Spleen (tissue), 11 donors: ENCODE measurements at regions not wholly inside any gene's neighbourhood (a gene's known extent, or its start where the extent isn't known, plus 50 kb on each side); places are given as distances from the start of the nearest gene placed in this dataset.

Experiments used
- DNase-seq: peaks from one replicate; pipeline ENCODE4 v3.0.0-alpha.2; 2020
- H3K27ac ChIP-seq, 8 donors: fragments of 200-600 bp; sonication (generic) in 7 of 8; 1 replicate in 4 of 8; 2 replicates in 4 of 8; pipeline versions ENCODE4 v1.5.0 to v1.8.0; 2016 to 2021; ENCODE audit warnings: inconsistent platforms in 4 of 8, mild to moderate bottlenecking in 4 of 8, moderate library complexity in 1 of 8
- H3K27me3 ChIP-seq, 7 donors: fragments of 200-600 bp; sonication (generic) in 6 of 7; replicated peaks in 1 of 7; 1 replicate in 4 of 7; 2 replicates in 3 of 7; pipeline versions ENCODE4 v1.5.0 to v1.8.0; 2016 to 2021; ENCODE audit warnings: inconsistent platforms in 3 of 7, mild to moderate bottlenecking in 1 of 7
- H3K36me3 ChIP-seq, 6 donors: fragments of 200-600 bp; sonication (generic) in 5 of 6; 1 replicate in 4 of 6; 2 replicates in 2 of 6; pipeline versions ENCODE4 v1.5.0 to v1.8.0; 2016 to 2021; ENCODE audit warnings: inconsistent platforms in 2 of 6
- H3K4me1 ChIP-seq, 6 donors: fragments of 200-600 bp; sonication (generic) in 5 of 6; 1 replicate in 3 of 6; 2 replicates in 3 of 6; pipeline versions ENCODE4 v1.5.0 to v1.8.0; 2016 to 2021; ENCODE audit warnings: inconsistent platforms in 3 of 6
- H3K4me3 ChIP-seq, 8 donors: fragments of 200-600 bp; sonication (generic) in 7 of 8; 1 replicate in 4 of 8; 2 replicates in 4 of 8; pipeline versions ENCODE4 v1.5.0 to v1.8.0; 2016 to 2021; ENCODE audit warnings: inconsistent platforms in 4 of 8, mild to moderate bottlenecking in 4 of 8, moderate library complexity in 2 of 8
- H3K9me3 ChIP-seq, 8 donors: fragments of 200-600 bp; sonication (generic) in 7 of 8; 1 replicate in 4 of 8; 2 replicates in 4 of 8; pipeline versions ENCODE4 v1.5.0 to v1.8.0; 2016 to 2021; ENCODE audit warnings: inconsistent platforms in 4 of 8
- POLR2A ChIP-seq, 3 donors: fragments of 450-650 bp; IDR thresholded peaks; one replicate each; pipeline ENCODE4 v1.5.1; 2017; ENCODE audit warnings: antibody characterized with exemption in 3 of 3, mild to moderate bottlenecking in 1 of 3
- POLR2AphosphoS5 ChIP-seq, 3 donors: sonication (generic); formaldehyde crosslinking; IDR thresholded peaks; one replicate each; pipeline ENCODE4 v1.5.1; 2017; ENCODE audit warnings: antibody characterized with exemption in 3 of 3
- WGBS, 5 donors: extraction: QIAGEN DNeasy Blood & Tissue Kit in 3 of 5; methylation state at CpG; one replicate each; pipeline versions ENCODE4 v1.1.5 to v1.1.7; 2013 to 2018; 5-methylcytosine and 5-hydroxymethylcytosine counted together
- intact Hi-C: fragments of 100-400 bp; cut with DNase I; formaldehyde crosslinking; loops from one replicate; pipeline ENCODE4 v1.15.0; 2023; ENCODE audit warnings: low total_unique reads
- TF ChIP-seq, protein P1 (sequence below), 11 experiments: fragments of 200-600 bp in 7 of 11; fragments of 450-650 bp in 4 of 11; sonication (generic) in 4 of 11; IDR thresholded peaks in 8 of 11; conservative IDR thresholded peaks in 3 of 11; 1 replicate in 7 of 11; 2 replicates in 4 of 11; pipeline versions ENCODE4 v1.4.0 to v1.8.0; 2016 to 2021; ENCODE audit warnings: antibody characterized with exemption in 11 of 11, inconsistent platforms in 4 of 11, mild to moderate bottlenecking in 1 of 11
- donor health status: healthy with polysubstance abuse.
- donor health status: DM: no; HTN: no; CAD: no; lungs with moderate emphysema.
- donor health status: DM: no; HTN: no; CAD: no.
- donor health status: Bipolar disorder and iron deficiency.
- donor health status: healthy.
- donor health status: DM: no; HTN: no; CAD: no.
- donor health status: DM: yes; HTN: yes; CAD: no.

DNA sequence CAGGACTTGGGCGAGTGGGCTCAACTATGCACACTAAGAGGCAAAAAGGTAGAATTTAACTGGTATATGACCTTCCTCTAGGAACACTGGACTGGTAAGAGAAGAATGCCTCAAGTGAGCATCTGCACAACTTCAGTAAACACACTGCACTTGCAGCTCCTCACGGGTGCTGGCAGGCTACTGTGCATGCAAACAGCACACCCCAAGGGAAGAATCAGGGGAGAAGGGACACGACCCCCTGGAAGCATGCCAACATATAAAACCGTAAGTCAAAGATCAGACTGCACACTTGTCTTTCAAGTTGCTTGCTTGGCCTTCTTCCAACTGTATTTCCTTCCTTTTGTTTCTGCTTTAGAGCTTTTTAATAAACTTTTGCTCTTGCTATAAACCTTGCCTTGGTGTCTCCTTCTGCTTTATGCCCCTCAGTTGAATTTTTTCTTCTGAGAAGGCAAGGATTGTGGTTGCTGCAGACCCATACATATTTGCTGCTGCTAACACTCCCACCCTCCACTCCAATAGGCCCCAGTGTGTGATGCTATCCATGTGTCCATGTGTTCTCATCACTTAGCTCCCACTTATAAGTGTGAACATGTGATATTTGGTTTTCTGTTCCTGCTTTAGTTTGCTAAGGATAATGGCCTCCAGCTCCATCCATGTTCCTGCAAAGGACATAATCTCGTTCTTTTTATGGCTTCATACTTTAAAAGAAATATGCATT lies 263.7 kb upstream of the SPOPL start:
- 8 to 21% (median 20%) methylated on average over 5 of the region's 5 CpGs for WGBS, 5 donors
- Histone ChIP-seq H3K4me1 (peaks cover 0 to 4% (median 0%) of the 10 kb centered on the region in 6 donors), H3K4me3 (no peak overlapping the region), H3K36me3 (no peaks in the 10 kb centered on the region), H3K27me3 (no peaks in the 10 kb centered on the region), H3K27ac (no peak overlapping the region), H3K9me3 (no peaks in the 10 kb centered on the region)
- TF ChIP-seq, protein P1, sequence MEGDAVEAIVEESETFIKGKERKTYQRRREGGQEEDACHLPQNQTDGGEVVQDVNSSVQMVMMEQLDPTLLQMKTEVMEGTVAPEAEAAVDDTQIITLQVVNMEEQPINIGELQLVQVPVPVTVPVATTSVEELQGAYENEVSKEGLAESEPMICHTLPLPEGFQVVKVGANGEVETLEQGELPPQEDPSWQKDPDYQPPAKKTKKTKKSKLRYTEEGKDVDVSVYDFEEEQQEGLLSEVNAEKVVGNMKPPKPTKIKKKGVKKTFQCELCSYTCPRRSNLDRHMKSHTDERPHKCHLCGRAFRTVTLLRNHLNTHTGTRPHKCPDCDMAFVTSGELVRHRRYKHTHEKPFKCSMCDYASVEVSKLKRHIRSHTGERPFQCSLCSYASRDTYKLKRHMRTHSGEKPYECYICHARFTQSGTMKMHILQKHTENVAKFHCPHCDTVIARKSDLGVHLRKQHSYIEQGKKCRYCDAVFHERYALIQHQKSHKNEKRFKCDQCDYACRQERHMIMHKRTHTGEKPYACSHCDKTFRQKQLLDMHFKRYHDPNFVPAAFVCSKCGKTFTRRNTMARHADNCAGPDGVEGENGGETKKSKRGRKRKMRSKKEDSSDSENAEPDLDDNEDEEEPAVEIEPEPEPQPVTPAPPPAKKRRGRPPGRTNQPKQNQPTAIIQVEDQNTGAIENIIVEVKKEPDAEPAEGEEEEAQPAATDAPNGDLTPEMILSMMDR (IDR thresholded peaks at IDR 0.05 in 8 of 11, conservative IDR thresholded peaks at IDR 0.05 in 3 of 11), result no peak
- TF ChIP-seq POLR2A (IDR thresholded peaks at IDR 0.05) (no peak), POLR2AphosphoS5 (IDR thresholded peaks at IDR 0.05) (no peak)
- intact Hi-C loops, result no loop called here
- DNase-seq, result no peak

DNA sequence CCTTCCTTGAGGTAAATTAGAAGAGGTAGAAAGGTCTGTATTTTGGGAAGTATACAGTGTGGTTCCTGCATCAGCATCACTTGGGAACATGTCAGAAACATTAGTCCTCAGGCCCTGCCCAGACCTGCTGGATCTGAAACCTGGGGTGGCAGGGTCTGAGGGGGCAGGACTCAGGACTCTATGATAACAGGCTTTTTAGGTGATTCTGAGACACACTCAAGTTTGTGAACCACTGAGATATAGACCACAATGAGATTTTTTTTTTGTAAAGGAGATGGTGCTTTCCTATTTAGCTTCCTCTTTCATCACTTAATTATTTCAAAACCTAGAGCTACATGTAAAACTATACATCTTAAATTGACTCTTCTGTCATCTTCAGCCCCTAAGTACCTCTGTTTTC lies 262.7 kb upstream of the SPOPL start:
- H3K4me3 ChIP-seq, result no peak overlapping the region
- H3K27me3 ChIP-seq, result no peaks in the 10 kb centered on the region
- TF ChIP-seq, protein P1 (IDR thresholded peaks at IDR 0.05 in 8 of 11, conservative IDR thresholded peaks at IDR 0.05 in 3 of 11), result no peak
- TF ChIP-seq POLR2AphosphoS5 (IDR thresholded peaks at IDR 0.05) (no peak), POLR2A (IDR thresholded peaks at IDR 0.05) (no peak)
- H3K36me3 ChIP-seq, result no peaks in the 10 kb centered on the region
- no peak overlapping the region for H3K27ac ChIP-seq
- no peaks in the 10 kb centered on the region for H3K9me3 ChIP-seq
- intact Hi-C loops, result no loop called here
- no peak for DNase-seq
- peaks cover 0 to 4% (median 0%) of the 10 kb centered on the region in 6 donors for H3K4me1 ChIP-seq

DNA sequence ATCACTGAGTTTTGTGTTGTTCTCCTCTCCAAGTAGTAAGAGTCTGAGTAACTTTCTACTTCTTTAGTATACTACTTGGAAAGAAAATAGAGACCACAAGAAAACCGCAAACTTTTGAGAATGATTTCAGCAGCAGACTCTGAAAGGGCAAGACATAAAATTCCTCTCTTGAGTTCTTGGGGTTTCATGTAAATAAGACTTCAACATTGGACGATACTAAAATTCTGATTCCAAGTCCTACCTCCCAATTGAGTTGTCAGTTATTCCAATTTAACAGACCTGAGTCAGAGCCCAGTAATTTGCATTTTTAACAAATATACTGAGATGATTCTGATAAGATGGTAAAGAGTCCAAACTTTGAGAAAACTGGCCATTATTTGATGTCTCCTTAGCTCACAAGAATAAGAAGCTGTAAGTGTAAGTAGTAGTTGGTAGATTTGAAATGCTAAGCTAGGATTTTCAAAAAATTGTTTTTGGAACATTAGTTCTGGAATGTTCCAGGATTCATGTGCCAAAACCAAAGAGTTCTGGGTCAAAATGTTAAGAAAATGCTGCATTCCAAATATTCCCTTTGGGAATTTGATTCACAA lies 261.6 kb upstream of the SPOPL start:
- H3K27me3 ChIP-seq, result no peaks in the 10 kb centered on the region
- TF ChIP-seq, protein P1 (IDR thresholded peaks at IDR 0.05 in 8 of 11, conservative IDR thresholded peaks at IDR 0.05 in 3 of 11), result no peak
- no peak for TF ChIP-seq POLR2A (IDR thresholded peaks at IDR 0.05)
- TF ChIP-seq POLR2AphosphoS5 (IDR thresholded peaks at IDR 0.05), result no peak
- DNase-seq, result no peak
- H3K4me3 ChIP-seq, result no peak overlapping the region
- 76 to 92% (median 88%) methylated on average over 2 of the region's 2 CpGs for WGBS, 5 donors
- H3K27ac ChIP-seq, result no peak overlapping the region
- peaks cover 0 to 4% (median 0%) of the 10 kb centered on the region in 6 donors for H3K4me1 ChIP-seq
- no peaks in the 10 kb centered on the region for H3K9me3 ChIP-seq
- H3K36me3 ChIP-seq, result no peaks in the 10 kb centered on the region
- intact Hi-C loops, result no loop called here

DNA sequence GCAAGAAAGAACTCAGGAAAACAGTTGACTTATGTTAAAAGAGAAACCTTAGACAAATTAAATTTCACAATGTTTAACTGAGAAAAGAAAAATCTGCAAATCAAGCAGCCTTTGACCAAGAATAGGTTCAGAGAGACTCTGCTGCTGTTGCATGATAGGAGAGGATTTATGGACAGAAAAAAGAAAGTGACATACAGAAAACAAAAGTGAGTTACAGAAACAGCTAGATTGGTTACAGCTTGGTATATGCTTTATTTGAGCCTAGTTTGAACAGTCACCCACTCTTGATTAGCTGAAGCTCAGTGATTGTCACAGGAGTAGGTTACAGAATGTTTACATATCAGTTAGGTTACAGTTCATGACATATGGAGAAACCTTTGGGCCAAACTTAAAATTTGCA lies 258.2 kb upstream of the SPOPL start:
- no peaks in the 10 kb centered on the region for H3K36me3 ChIP-seq
- no peak for DNase-seq
- no peaks in the 10 kb centered on the region for H3K4me1 ChIP-seq

More for the DNA sequence above, 258.2 kb upstream of the SPOPL start:
- H3K27ac ChIP-seq, result no peak overlapping the region
- intact Hi-C loops, result no loop called here
- TF ChIP-seq, protein P1 (IDR thresholded peaks at IDR 0.05 in 8 of 11, conservative IDR thresholded peaks at IDR 0.05 in 3 of 11), result no peak
- TF ChIP-seq POLR2A (IDR thresholded peaks at IDR 0.05) (no peak), POLR2AphosphoS5 (IDR thresholded peaks at IDR 0.05) (no peak)
- H3K4me3 ChIP-seq, result no peak overlapping the region
- H3K27me3 ChIP-seq, result no peaks in the 10 kb centered on the region
- H3K9me3 ChIP-seq, result no peaks in the 10 kb centered on the region
